Fibroblast of lung (primary cell): ENCODE measurements at regions not wholly inside any gene's neighbourhood (a gene's known extent, or its start where the extent isn't known, plus 50 kb on each side); places are given as distances from the start of the nearest gene placed in this dataset.

Experiments
- EZH2 ChIP-seq: IDR thresholded peaks from 2 replicates; pipeline ENCODE4 v1.5.1; 2012; ENCODE audit warnings: low read length, control low read depth, mild to moderate bottlenecking; ENCODE audit errors: missing control alignments
- TF ChIP-seq, protein P1 (sequence below), 2 donors: IDR thresholded peaks in 1 of 2; conservative IDR thresholded peaks in 1 of 2; 1 replicate in 1 of 2; 2 replicates in 1 of 2; pipeline ENCODE4 v1.5.1; 2011 to 2012; ENCODE audit warnings: low read length in 2 of 2, control low read depth in 1 of 2, inconsistent platforms in 1 of 2, low read depth in 1 of 2, mild to moderate bottlenecking in 1 of 2

DNA sequence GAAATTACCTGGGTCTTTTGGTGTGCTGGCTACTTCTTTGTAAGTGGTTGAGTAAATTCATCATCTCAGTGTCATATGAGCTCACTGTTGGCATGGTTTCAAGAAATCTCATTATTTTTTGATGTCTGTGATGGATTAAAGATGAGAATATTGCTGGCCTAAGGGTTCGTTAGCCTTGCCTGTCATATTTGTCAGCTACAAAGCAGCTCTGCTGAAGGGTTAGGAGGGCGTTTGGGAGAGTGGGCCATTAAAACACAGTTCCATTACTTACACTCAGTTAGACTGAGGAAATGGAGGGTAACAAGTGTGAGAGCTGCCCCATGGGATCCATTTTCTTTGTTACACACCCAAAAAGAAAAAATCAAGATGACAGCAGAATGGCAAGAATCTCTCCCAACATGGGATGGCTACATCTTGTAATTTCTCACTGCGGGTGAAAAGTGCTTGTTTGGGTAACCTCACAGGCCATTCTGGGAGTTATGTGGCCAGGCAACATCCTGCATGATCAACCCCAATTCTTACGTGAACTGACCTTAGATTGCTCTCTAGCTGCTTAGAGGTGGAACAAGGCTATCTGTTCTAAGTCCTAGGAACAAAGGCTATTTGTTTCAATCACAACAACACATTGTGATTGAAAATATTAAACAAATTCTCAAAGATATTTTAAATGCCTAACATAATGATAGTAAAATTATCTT, 609.5 kb upstream of the RGMB start:
- TF ChIP-seq, protein P1, sequence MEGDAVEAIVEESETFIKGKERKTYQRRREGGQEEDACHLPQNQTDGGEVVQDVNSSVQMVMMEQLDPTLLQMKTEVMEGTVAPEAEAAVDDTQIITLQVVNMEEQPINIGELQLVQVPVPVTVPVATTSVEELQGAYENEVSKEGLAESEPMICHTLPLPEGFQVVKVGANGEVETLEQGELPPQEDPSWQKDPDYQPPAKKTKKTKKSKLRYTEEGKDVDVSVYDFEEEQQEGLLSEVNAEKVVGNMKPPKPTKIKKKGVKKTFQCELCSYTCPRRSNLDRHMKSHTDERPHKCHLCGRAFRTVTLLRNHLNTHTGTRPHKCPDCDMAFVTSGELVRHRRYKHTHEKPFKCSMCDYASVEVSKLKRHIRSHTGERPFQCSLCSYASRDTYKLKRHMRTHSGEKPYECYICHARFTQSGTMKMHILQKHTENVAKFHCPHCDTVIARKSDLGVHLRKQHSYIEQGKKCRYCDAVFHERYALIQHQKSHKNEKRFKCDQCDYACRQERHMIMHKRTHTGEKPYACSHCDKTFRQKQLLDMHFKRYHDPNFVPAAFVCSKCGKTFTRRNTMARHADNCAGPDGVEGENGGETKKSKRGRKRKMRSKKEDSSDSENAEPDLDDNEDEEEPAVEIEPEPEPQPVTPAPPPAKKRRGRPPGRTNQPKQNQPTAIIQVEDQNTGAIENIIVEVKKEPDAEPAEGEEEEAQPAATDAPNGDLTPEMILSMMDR (conservative IDR thresholded peaks at IDR 0.05 in 1 of 2, IDR thresholded peaks at IDR 0.05 in 1 of 2; ENCODE audit: low read depth in 1 of 2, low read length in 2 of 2): no peak
- no peak for TF ChIP-seq EZH2
